Astrocyte (in vitro differentiated cells and primary cell): ENCODE measurements at regions not wholly inside any gene's neighbourhood (a gene's known extent, or its start where the extent isn't known, plus 50 kb on each side); places are given as distances from the start of the nearest gene placed in this dataset.

Source experiments
- DNase-seq: peaks from one replicate; pipeline ENCODE4 v3.0.0-alpha.2; 2010; ENCODE audit warnings: low read depth
- FAIRE-seq: peaks from 2 replicates; lab custom pipeline; 2011; peaks lifted over from hg19 to GRCh38; lab: Jason Lieb, UNC
- H2AFZ ChIP-seq: 2 replicates; pipeline ENCODE4 v1.6.0; 2012; ENCODE audit warnings: low read depth, low read length, inconsistent platforms
- H3K27ac ChIP-seq: 2 replicates; pipeline ENCODE4 v1.5.1; 2011; ENCODE audit warnings: low read depth, low read length, inconsistent platforms
- H3K27me3 ChIP-seq: 2 replicates; pipeline ENCODE4 v1.6.0; 2011; ENCODE audit warnings: low read length, inconsistent platforms; ENCODE audit not compliant: insufficient read depth
- H3K36me3 ChIP-seq: 2 replicates; pipeline ENCODE4 v1.5.1; 2011; ENCODE audit warnings: low read length, inconsistent platforms; ENCODE audit not compliant: insufficient read depth
- H3K4me1 ChIP-seq: 2 replicates; pipeline ENCODE4 v1.5.1; 2011; ENCODE audit warnings: low read length, inconsistent platforms; ENCODE audit not compliant: insufficient read depth
- H3K4me2 ChIP-seq: 2 replicates; pipeline ENCODE4 v1.6.0; 2012; ENCODE audit warnings: low read length, inconsistent platforms
- H3K4me3 ChIP-seq: 2 replicates; pipeline ENCODE4 v1.5.1; 2011; ENCODE audit warnings: low read depth, mild to moderate bottlenecking, low read length, inconsistent platforms; ENCODE audit not compliant: insufficient read depth
- H3K79me2 ChIP-seq: 2 replicates; pipeline ENCODE4 v1.6.0; 2012; ENCODE audit warnings: mild to moderate bottlenecking, low read length, inconsistent platforms; ENCODE audit not compliant: insufficient read depth
- H3K9ac ChIP-seq: 2 replicates; pipeline ENCODE4 v1.6.0; 2012; ENCODE audit warnings: mild to moderate bottlenecking, low read length, inconsistent platforms
- H3K9me3 ChIP-seq: 2 replicates; pipeline ENCODE4 v1.5.1; 2012; ENCODE audit warnings: low read depth, mild to moderate bottlenecking, low read length, inconsistent platforms; ENCODE audit not compliant: insufficient read depth
- H4K20me1 ChIP-seq: 2 replicates; pipeline ENCODE4 v1.6.0; 2012; ENCODE audit warnings: low read length, inconsistent platforms; ENCODE audit not compliant: insufficient read depth
- H3K27ac Mint-ChIP-seq: one replicate; pipeline ENCODE4 v1.8.0; 2021; ENCODE audit warnings: mild to moderate bottlenecking, mixed read lengths; ENCODE audit not compliant: unreplicated experiment
- H3K27me3 Mint-ChIP-seq: one replicate; pipeline ENCODE4 v1.8.0; 2021; ENCODE audit warnings: low read depth, mixed read lengths; ENCODE audit not compliant: unreplicated experiment
- H3K36me3 Mint-ChIP-seq: one replicate; pipeline ENCODE4 v1.8.0; 2021; ENCODE audit warnings: low read depth, mixed read lengths; ENCODE audit not compliant: unreplicated experiment
- H3K4me1 Mint-ChIP-seq: one replicate; pipeline ENCODE4 v1.8.0; 2021; ENCODE audit warnings: low read depth, mixed read lengths; ENCODE audit not compliant: unreplicated experiment
- H3K4me3 Mint-ChIP-seq: one replicate; pipeline ENCODE4 v1.8.0; 2021; ENCODE audit warnings: mild to moderate bottlenecking, moderate library complexity, mixed read lengths; ENCODE audit not compliant: unreplicated experiment
- H3K9me3 Mint-ChIP-seq: one replicate; pipeline ENCODE4 v1.8.0; 2021; ENCODE audit warnings: mild to moderate bottlenecking, mixed read lengths; ENCODE audit not compliant: unreplicated experiment
- EZH2 ChIP-seq: IDR thresholded peaks from 2 replicates; pipeline ENCODE4 v1.6.1; 2012; ENCODE audit warnings: mild to moderate bottlenecking, low read length, inconsistent platforms; ENCODE audit not compliant: insufficient read depth
- TF ChIP-seq, protein P1 (sequence below): IDR thresholded peaks from 2 replicates; pipeline ENCODE4 v1.5.1; 2011; ENCODE audit warnings: low read depth, mild to moderate bottlenecking, inconsistent platforms, low read length, moderate library complexity; ENCODE audit not compliant: insufficient read depth

DNA sequence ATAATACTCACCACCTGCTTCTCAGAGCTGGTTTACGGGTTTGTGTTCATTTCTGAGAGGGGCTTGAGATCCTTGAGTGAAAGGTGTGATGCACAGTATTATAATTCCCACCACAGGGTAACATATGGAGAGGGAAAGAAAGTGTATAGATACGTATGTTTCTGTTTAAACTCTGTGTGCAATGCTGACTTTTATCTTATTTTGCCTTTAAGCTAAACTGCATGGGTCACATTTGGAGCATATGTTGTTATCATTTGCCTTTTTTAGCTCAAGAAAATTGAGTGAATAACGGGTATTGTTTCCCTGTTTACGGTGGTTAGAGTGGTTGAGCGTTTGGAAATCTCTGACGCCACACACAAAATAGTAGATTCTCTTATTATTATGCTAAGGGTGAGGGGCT, 191.1 kb upstream of the NFIA start:
- H3K79me2 ChIP-seq: no peaks in the 10 kb centered on the region
- H3K9me3 ChIP-seq: no peaks in the 10 kb centered on the region
- no peaks in the 10 kb centered on the region for H3K36me3 ChIP-seq
- no peaks in the 10 kb centered on the region for H4K20me1 ChIP-seq
- H3K4me1 Mint-ChIP-seq: peaks cover 17% of the 10 kb centered on the region
- TF ChIP-seq, protein P1, sequence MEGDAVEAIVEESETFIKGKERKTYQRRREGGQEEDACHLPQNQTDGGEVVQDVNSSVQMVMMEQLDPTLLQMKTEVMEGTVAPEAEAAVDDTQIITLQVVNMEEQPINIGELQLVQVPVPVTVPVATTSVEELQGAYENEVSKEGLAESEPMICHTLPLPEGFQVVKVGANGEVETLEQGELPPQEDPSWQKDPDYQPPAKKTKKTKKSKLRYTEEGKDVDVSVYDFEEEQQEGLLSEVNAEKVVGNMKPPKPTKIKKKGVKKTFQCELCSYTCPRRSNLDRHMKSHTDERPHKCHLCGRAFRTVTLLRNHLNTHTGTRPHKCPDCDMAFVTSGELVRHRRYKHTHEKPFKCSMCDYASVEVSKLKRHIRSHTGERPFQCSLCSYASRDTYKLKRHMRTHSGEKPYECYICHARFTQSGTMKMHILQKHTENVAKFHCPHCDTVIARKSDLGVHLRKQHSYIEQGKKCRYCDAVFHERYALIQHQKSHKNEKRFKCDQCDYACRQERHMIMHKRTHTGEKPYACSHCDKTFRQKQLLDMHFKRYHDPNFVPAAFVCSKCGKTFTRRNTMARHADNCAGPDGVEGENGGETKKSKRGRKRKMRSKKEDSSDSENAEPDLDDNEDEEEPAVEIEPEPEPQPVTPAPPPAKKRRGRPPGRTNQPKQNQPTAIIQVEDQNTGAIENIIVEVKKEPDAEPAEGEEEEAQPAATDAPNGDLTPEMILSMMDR: no peak
- no peak for TF ChIP-seq EZH2
- peaks cover 4% of the 10 kb centered on the region for H3K27me3 Mint-ChIP-seq
- no peak overlapping the region for H2AFZ ChIP-seq
- no peaks in the 10 kb centered on the region for H3K9me3 Mint-ChIP-seq
- H3K4me1 ChIP-seq: peaks cover 8% of the 10 kb centered on the region
- no peak overlapping the region for H3K4me3 Mint-ChIP-seq
- H3K27ac ChIP-seq: no peak overlapping the region
- H3K27ac Mint-ChIP-seq: no peak overlapping the region
- DNase-seq: no peak
- H3K36me3 Mint-ChIP-seq: no peaks in the 10 kb centered on the region
- no peak overlapping the region for H3K9ac ChIP-seq
- no peak overlapping the region for H3K4me3 ChIP-seq
- H3K4me2 ChIP-seq: no peak overlapping the region
- FAIRE-seq: no peak
- H3K27me3 ChIP-seq: peaks cover 9% of the 10 kb centered on the region

DNA sequence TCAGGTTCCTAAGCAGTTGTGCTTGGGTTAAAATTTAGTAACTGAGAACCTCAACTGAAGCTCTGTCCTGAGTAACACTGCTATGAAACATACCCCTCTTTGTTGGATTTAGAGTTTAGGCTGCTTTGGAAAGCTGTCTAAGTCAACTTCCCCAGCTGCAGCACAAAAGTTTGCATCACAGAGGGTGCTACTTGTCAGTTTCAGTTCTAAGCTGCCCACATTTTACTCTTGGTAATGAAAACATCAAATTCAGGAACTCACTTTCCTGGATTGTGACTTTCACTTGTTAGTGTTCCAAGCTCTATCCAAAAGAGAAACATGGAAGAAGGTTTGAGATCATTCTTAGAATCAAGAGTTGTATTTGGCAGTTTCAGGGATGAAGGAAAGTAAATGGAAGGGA, 191.7 kb upstream of the NFIA start:
- H3K9me3 ChIP-seq: no peaks in the 10 kb centered on the region
- FAIRE-seq (no peak), DNase-seq (no peak)
- H3K9ac ChIP-seq: no peak overlapping the region
- peaks cover 9% of the 10 kb centered on the region for H3K27me3 ChIP-seq
- no peak for TF ChIP-seq EZH2
- no peaks in the 10 kb centered on the region for H3K36me3 ChIP-seq
- Mint-ChIP-seq H3K36me3 (no peaks in the 10 kb centered on the region), H3K27ac (no peak overlapping the region), H3K27me3 (peaks cover 4% of the 10 kb centered on the region), H3K9me3 (no peaks in the 10 kb centered on the region), H3K4me1 (peaks cover 18% of the 10 kb centered on the region), H3K4me3 (no peak overlapping the region)
- no peak overlapping the region for H2AFZ ChIP-seq
- H3K27ac ChIP-seq: no peak overlapping the region
- no peak overlapping the region for H3K4me3 ChIP-seq
- no peaks in the 10 kb centered on the region for H3K79me2 ChIP-seq
- H4K20me1 ChIP-seq: no peaks in the 10 kb centered on the region
- no peak overlapping the region for H3K4me2 ChIP-seq
- H3K4me1 ChIP-seq: peaks cover 8% of the 10 kb centered on the region

DNA sequence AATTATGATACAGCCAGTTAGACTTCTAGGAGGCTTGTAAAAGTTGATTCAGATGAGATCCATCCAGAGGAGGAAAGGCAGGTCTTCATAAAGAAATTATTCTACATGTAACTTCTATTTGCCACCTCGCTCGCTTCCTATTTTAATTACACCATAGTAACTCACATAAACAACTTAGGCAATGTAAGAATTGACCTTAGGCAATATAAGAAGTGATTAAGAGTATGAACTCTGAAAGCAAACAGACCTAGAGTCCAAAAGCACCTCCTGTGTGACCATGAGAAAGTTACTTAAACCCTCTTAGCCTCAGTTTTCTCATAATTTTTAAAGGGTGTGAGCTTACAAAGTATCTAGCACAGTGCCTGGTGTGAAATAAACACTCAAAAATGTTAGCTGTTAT, 192.7 kb upstream of the NFIA start:
- Mint-ChIP-seq H3K9me3 (no peaks in the 10 kb centered on the region), H3K36me3 (no peaks in the 10 kb centered on the region), H3K27ac (no peak overlapping the region), H3K27me3 (peaks cover 4% of the 10 kb centered on the region), H3K4me3 (no peak overlapping the region), H3K4me1 (peaks cover 12% of the 10 kb centered on the region)
- H3K27me3 ChIP-seq: peaks cover 13% of the 10 kb centered on the region
- TF ChIP-seq, protein P1: no peak
- no peak for TF ChIP-seq EZH2
- no peak overlapping the region for H3K9ac ChIP-seq
- no peak overlapping the region for H2AFZ ChIP-seq
- no peak overlapping the region for H3K27ac ChIP-seq
- H3K9me3 ChIP-seq: no peaks in the 10 kb centered on the region
- no peak overlapping the region for H3K4me2 ChIP-seq
- no peak for FAIRE-seq
- no peak for DNase-seq
- no peak overlapping the region for H3K4me3 ChIP-seq
- no peaks in the 10 kb centered on the region for H4K20me1 ChIP-seq
- H3K4me1 ChIP-seq: peaks cover 2% of the 10 kb centered on the region
- no peaks in the 10 kb centered on the region for H3K79me2 ChIP-seq
- H3K36me3 ChIP-seq: no peaks in the 10 kb centered on the region
